HG03565 (cell line): ENCODE measurements at regions not wholly inside any gene's neighbourhood (a gene's known extent, or its start where the extent isn't known, plus 50 kb on each side); places are given as distances from the start of the nearest gene placed in this dataset.
"Not testable (repeated sequence)": the region's sequence is repeated elsewhere in the genome, so short reads cannot be mapped to it uniquely, and the experiment has no call there.

Source experiments
- ATAC-seq: cut with Tn5 transposase; IDR thresholded peaks from one replicate; pipeline ENCODE4 v1.9.1; 2021; ENCODE audit warnings: mild to moderate bottlenecking, moderate library complexity; ENCODE audit not compliant: unreplicated experiment

GRCh38 chr20:19834287-19834686, 76.2 kb downstream of the RIN2 start:
- no peak for ATAC-seq

GRCh38 chr20:19834783-19835182, 76.7 kb downstream of the RIN2 start:
- no peak for ATAC-seq

GRCh38 chr20:19835533-19836222, 77.6 kb downstream of the RIN2 start:
- no peak for ATAC-seq

GRCh38 chr20:19838468-19838867, 80.4 kb downstream of the RIN2 start:
- ATAC-seq = no peak

- ATAC-seq = no peak
Measured at GRCh38 chr20:19839053-19839452, 81.0 kb downstream of the RIN2 start.

- ATAC-seq = no peak
Measured at GRCh38 chr20:19840111-19840710, 82.2 kb downstream of the RIN2 start.

- ATAC-seq = no peak
Measured at GRCh38 chr20:19841740-19842139, 83.7 kb downstream of the RIN2 start.

- not testable (repeated sequence) for ATAC-seq
Measured at GRCh38 chr20:19844850-19845249, 86.8 kb downstream of the RIN2 start.

GRCh38 chr20:19847383-19847782, 89.3 kb downstream of the RIN2 start:
- ATAC-seq = no peak

- ATAC-seq = no peak
Measured at GRCh38 chr20:19849341-19850197, 91.5 kb downstream of the RIN2 start.

- ATAC-seq = no peak
Measured at GRCh38 chr20:19850198-19850533, 92.1 kb downstream of the RIN2 start.

- no peak for ATAC-seq
Measured at GRCh38 chr20:19851861-19852260, 93.8 kb downstream of the RIN2 start.

- no peak for ATAC-seq
Measured at GRCh38 chr20:19855416-19855815, 97.4 kb downstream of the RIN2 start.

- ATAC-seq = no peak
Measured at GRCh38 chr20:19858466-19859371, 100.7 kb downstream of the RIN2 start.

GRCh38 chr20:19859444-19859843, 101.4 kb downstream of the RIN2 start:
- ATAC-seq = no peak

GRCh38 chr20:19860737-19861136, 102.7 kb downstream of the RIN2 start:
- ATAC-seq = no peak

- ATAC-seq = no peak
Measured at GRCh38 chr20:19861147-19861759, 103.2 kb downstream of the RIN2 start.

- no peak for ATAC-seq
Measured at GRCh38 chr20:19864130-19864529, 106.1 kb downstream of the RIN2 start.

GRCh38 chr20:19866070-19866469, 108.0 kb downstream of the RIN2 start:
- no peak for ATAC-seq

GRCh38 chr20:19867074-19867473, 109.0 kb downstream of the RIN2 start:
- no peak for ATAC-seq
